HL-60 (cell line): ENCODE measurements at regions not wholly inside any gene's neighbourhood (a gene's known extent, or its start where the extent isn't known, plus 50 kb on each side); places are given as distances from the start of the nearest gene placed in this dataset.

Source experiments
- CTCF ChIP-seq: IDR thresholded peaks from one replicate; pipeline ENCODE4 v1.5.1; 2011; ENCODE audit warnings: low read length, control low read depth, inconsistent platforms; ENCODE audit not compliant: insufficient read depth
- GABPA ChIP-seq: IDR thresholded peaks from 2 replicates; pipeline ENCODE4 v1.6.1; 2012; ENCODE audit warnings: low read depth
- POLR2AphosphoS5 ChIP-seq: IDR thresholded peaks from 2 replicates; pipeline ENCODE4 v1.6.1; 2012; ENCODE audit warnings: low read depth
- REST ChIP-seq: IDR thresholded peaks from 2 replicates; pipeline ENCODE4 v1.6.1; 2012; ENCODE audit warnings: low read depth; ENCODE audit not compliant: insufficient replicate concordance

- no peak for TF ChIP-seq CTCF
- TF ChIP-seq POLR2AphosphoS5, result no peak
- no peak for TF ChIP-seq GABPA
- TF ChIP-seq REST, result no peak
Observed at GRCh38 chr5:125501396-125501795, 755.0 kb upstream of the ZNF608 start.
